ENCODE measurements at regions not wholly inside any gene's neighbourhood (a gene's known extent, or its start where the extent isn't known, plus 50 kb on each side); places are given as distances from the start of the nearest gene placed in this dataset.

DNA sequence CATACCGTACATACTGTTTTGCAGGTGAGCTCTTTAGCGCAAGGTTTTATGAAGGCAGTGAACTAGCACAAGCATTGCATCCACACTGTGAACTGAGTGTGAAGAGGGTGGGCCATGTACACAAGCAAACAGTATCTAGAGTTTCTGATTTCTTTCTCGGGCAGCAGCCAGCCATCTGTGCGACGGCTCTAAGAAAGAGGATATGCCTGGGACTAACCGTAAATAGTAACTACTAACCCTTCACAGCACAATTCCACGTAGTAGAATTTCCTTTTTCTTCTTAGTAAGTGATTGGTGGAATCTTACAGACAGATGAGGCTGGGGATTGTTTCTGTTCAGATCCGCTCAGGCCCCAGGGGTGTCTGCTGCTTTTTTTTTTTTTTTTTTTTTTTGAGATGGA, 89.0 kb downstream of the DRD1 start:
- TF ChIP-seq POLR2A (IDR thresholded peaks at IDR 0.05) (no peak), CTCF (IDR thresholded peaks at IDR 0.05) (no peak)
- no peak for DNase-seq (ENCODE audit: low spot score in 2 of 2)
- H3K4me3 ChIP-seq (ENCODE audit: low read depth, poor library complexity, severe bottlenecking) = no peak overlapping the region
- 37 to 41% methylated on average over 8 of the region's 8 CpGs for WGBS, 2 donors
- intact Hi-C loops (cut with DNase I; ENCODE audit: low total_unique reads) = no loop called here

GRCh38 chr5:175353926-175354325, 90.1 kb downstream of the DRD1 start:
- intact Hi-C loops (cut with DNase I; ENCODE audit: low total_unique reads) = no loop called here
- TF ChIP-seq CTCF (IDR thresholded peaks at IDR 0.05) (no peak), POLR2A (IDR thresholded peaks at IDR 0.05) (no peak)
- DNase-seq (ENCODE audit: low spot score in 2 of 2) = no peak
- no peak overlapping the region for H3K4me3 ChIP-seq (ENCODE audit: low read depth, poor library complexity, severe bottlenecking)
- WGBS, 2 donors = 90 to 93% methylated on average over 2 of the region's 2 CpGs

DNA sequence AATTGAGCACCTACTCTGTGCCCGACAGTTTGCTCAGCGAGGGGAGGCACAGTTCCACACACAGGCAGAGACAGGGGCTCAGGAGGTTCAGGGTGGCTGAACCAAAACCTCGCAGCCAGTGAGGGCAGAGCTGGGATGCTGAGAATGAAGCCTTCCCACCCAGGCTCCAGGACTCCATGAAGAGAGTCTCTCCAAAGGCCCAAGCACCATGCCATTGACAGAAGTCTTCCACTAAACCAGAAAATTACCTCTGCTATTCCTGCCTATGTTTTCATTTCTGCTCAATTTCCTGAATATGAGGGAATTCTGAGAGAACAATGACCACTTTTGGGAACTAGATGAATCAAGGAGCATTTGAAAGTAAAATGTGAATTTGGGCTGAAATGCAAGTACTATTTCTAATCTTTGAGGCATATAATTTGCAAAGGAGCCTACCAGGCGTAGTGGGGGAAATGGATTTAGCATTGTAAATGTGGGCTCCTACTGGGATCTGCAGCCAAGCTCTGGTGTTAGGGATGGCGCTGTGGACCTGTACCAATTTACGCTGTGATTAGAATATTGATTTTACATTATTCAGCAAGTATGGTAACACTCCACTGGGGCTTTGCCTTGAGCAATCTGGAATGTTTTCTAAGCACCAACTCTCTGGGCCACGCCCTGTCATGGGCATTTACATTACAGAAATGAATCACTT, 91.9 kb downstream of the DRD1 start:
- DNase-seq (ENCODE audit: low spot score in 2 of 2) = peak in 1 of 2 donors; percentile 56
- no peak overlapping the region for H3K4me3 ChIP-seq (ENCODE audit: low read depth, poor library complexity, severe bottlenecking)
- intact Hi-C loops (cut with DNase I; ENCODE audit: low total_unique reads) = no loop called here
- no peak for TF ChIP-seq POLR2A (IDR thresholded peaks at IDR 0.05)
- WGBS, 2 donors = 75 to 80% methylated on average over 7 of the region's 7 CpGs

GRCh38 chr5:175351126-175351525, 92.9 kb downstream of the DRD1 start:
- peak in 1 of 2 donors; percentile 61 for DNase-seq (ENCODE audit: low spot score in 2 of 2)
- TF ChIP-seq POLR2A (IDR thresholded peaks at IDR 0.05) = no peak
- intact Hi-C loops (cut with DNase I; ENCODE audit: low total_unique reads) = no loop called here
- 47 to 73% methylated on average over 6 to 7 of the region's 7 CpGs for WGBS, 2 donors
- H3K4me3 ChIP-seq (ENCODE audit: low read depth, poor library complexity, severe bottlenecking) = no peak overlapping the region

GRCh38 chr5:175347931-175348330, 96.1 kb downstream of the DRD1 start:
- intact Hi-C loops (cut with DNase I; ENCODE audit: low total_unique reads) = no loop called here
- 42 to 45% methylated on average over 1 of the region's 1 CpG for WGBS, 2 donors
- H3K4me3 ChIP-seq (ENCODE audit: low read depth, poor library complexity, severe bottlenecking) = no peak overlapping the region
- DNase-seq (ENCODE audit: low spot score in 2 of 2) = no peak
- TF ChIP-seq POLR2A (IDR thresholded peaks at IDR 0.05) (no peak), CTCF (IDR thresholded peaks at IDR 0.05) (no peak)

- H3K4me3 ChIP-seq (ENCODE audit: low read depth, poor library complexity, severe bottlenecking) = no peak overlapping the region
- intact Hi-C loops (cut with DNase I; ENCODE audit: low total_unique reads) = no loop called here
- no peak for TF ChIP-seq POLR2A (IDR thresholded peaks at IDR 0.05)
- TF ChIP-seq CTCF (IDR thresholded peaks at IDR 0.05) = no peak
- WGBS, 2 donors = 22 to 41% methylated on average over 5 of the region's 5 CpGs
- no peak for DNase-seq (ENCODE audit: low spot score in 2 of 2)
Measured at GRCh38 chr5:175347027-175347426, 97.0 kb downstream of the DRD1 start.

Data from lower leg skin (tissue), 4 donors.